H1 (cell line): ENCODE measurements at regions not wholly inside any gene's neighbourhood (a gene's known extent, or its start where the extent isn't known, plus 50 kb on each side); places are given as distances from the start of the nearest gene placed in this dataset.

Source experiments
- CTCF ChIA-PET: fragments of 300-600 bp; sonication (Branson Sonifier 250); formaldehyde crosslinking; loops from one replicate; lab custom pipeline; 2021; ENCODE audit not compliant: partially characterized antibody; lab: Charles Lee
- POLR2A ChIA-PET: fragments of 300-600 bp; sonication (Branson Sonifier 250); formaldehyde crosslinking; loops from one replicate; lab custom pipeline; 2021; ENCODE audit warnings: inconsistent platforms; ENCODE audit not compliant: partially characterized antibody; lab: Charles Lee
- DNase-seq, 2 experiments: peaks; one replicate each; pipeline versions ENCODE4 v3.0.0 to v3.0.0-alpha.2; 2010 to 2022; ENCODE audit warnings: low spot score in 2 of 2, low read depth in 1 of 2, mixed read lengths in 1 of 2
- FAIRE-seq: peaks from 2 replicates; lab custom pipeline; 2011; peaks lifted over from hg19 to GRCh38; lab: Jason Lieb, UNC
- H2AFZ ChIP-seq: 2 replicates; pipeline ENCODE4 v1.8.1; 2012; ENCODE audit warnings: low read length, inconsistent platforms
- H2AK5ac ChIP-seq: 2 replicates; pipeline ENCODE4 v1.6.1; 2013; ENCODE audit warnings: low read depth, low read length
- H2BK120ac ChIP-seq: replicated peaks from 2 replicates; pipeline ENCODE3; 2013; ENCODE audit warnings: low read depth, low read length, inconsistent platforms
- H2BK12ac ChIP-seq: 2 replicates; pipeline ENCODE4 v1.6.1; 2013; ENCODE audit warnings: low read depth, low read length
- H2BK15ac ChIP-seq: 2 replicates; pipeline ENCODE4 v1.6.1; 2013; ENCODE audit warnings: low read length
- H2BK20ac ChIP-seq: 2 replicates; pipeline ENCODE4 v1.6.1; 2013; ENCODE audit warnings: low read length
- H2BK5ac ChIP-seq: 2 replicates; pipeline ENCODE4 v1.6.1; 2013; ENCODE audit warnings: low read depth, low read length
- H3K14ac ChIP-seq: 2 replicates; pipeline ENCODE4 v1.6.1; 2013; ENCODE audit warnings: inconsistent platforms; ENCODE audit not compliant: insufficient read length
- H3K18ac ChIP-seq: 2 replicates; pipeline ENCODE4 v1.6.1; 2013; ENCODE audit warnings: low read length; ENCODE audit errors: extremely low read depth
- H3K23ac ChIP-seq: 2 replicates; pipeline ENCODE4 v1.6.1; 2013; ENCODE audit warnings: inconsistent platforms; ENCODE audit not compliant: insufficient read length
- H3K23me2 ChIP-seq: 2 replicates; pipeline ENCODE4 v1.6.1; 2013; ENCODE audit warnings: low read depth, low read length
- H3K27ac ChIP-seq: 2 replicates; pipeline ENCODE4 v1.6.1; 2011; ENCODE audit warnings: low read depth, low read length, inconsistent platforms
- H3K27me3 ChIP-seq, 4 experiments: replicated peaks in 1 of 4; 1 replicate in 1 of 4; 2 replicates in 3 of 4; pipeline versions ENCODE4 v1.6.1 to v1.8.1; 2011 to 2013; ENCODE audit warnings: low read length in 3 of 4, mild to moderate bottlenecking in 3 of 4, inconsistent platforms in 2 of 4, mixed read lengths in 2 of 4, moderate library complexity in 1 of 4; ENCODE audit not compliant: control insufficient read depth in 3 of 4, insufficient read depth in 3 of 4; ENCODE audit errors: extremely low read depth in 1 of 4
- H3K36me3 ChIP-seq, 4 experiments: 2 replicates each; pipeline versions ENCODE4 v1.6.1 to v1.8.1; 2011 to 2013; ENCODE audit warnings: mild to moderate bottlenecking in 4 of 4, low read length in 3 of 4, moderate library complexity in 2 of 4, control low read depth in 1 of 4, inconsistent platforms in 1 of 4; ENCODE audit not compliant: insufficient read depth in 4 of 4, control insufficient read depth in 2 of 4
- H3K4ac ChIP-seq: replicated peaks from 2 replicates; pipeline ENCODE3; 2013; ENCODE audit warnings: low read length, low read depth, mixed read lengths, inconsistent platforms; ENCODE audit not compliant: insufficient read length
- H3K4me1 ChIP-seq, 4 experiments: replicated peaks in 1 of 4; 1 replicate in 1 of 4; 2 replicates in 3 of 4; pipeline versions ENCODE4 v1.6.1 to v1.8.1; 2011 to 2013; ENCODE audit warnings: low read length in 3 of 4, inconsistent platforms in 2 of 4, mixed read lengths in 1 of 4; ENCODE audit not compliant: insufficient read depth in 4 of 4, control insufficient read depth in 3 of 4
- H3K4me2 ChIP-seq, 2 experiments: 2 replicates each; pipeline versions ENCODE4 v1.6.1 to v1.8.1; 2011 to 2013; ENCODE audit warnings: low read depth in 2 of 2, low read length in 2 of 2, control low read depth in 1 of 2, inconsistent platforms in 1 of 2, mild to moderate bottlenecking in 1 of 2; ENCODE audit not compliant: insufficient read depth in 1 of 2
- H3K4me3 ChIP-seq, 4 experiments: fragments of 200-600, 300-600 bp in 1 of 4; sonication (generic), shearing (Covaris generic), sonication (Bioruptor Twin) in 1 of 4; 2 replicates each; pipeline versions ENCODE4 v1.5.1 to v1.8.1; 2011 to 2016; ENCODE audit warnings: low read length in 4 of 4, low read depth in 3 of 4, control low read depth in 2 of 4, inconsistent platforms in 2 of 4, mild to moderate bottlenecking in 2 of 4, mixed read lengths in 1 of 4, moderate library complexity in 1 of 4; ENCODE audit not compliant: insufficient read depth in 2 of 4; ENCODE audit errors: extremely low read depth in 1 of 4
- H3K56ac ChIP-seq: replicated peaks from 2 replicates; pipeline ENCODE3; 2013; ENCODE audit warnings: low read depth, mild to moderate bottlenecking, mixed read lengths, low read length, inconsistent platforms; ENCODE audit not compliant: insufficient read length
- H3K79me1 ChIP-seq: 2 replicates; pipeline ENCODE4 v1.6.1; 2013; ENCODE audit warnings: low read depth, low read length, control low read depth
- H3K79me2 ChIP-seq, 2 experiments: 2 replicates each; pipeline versions ENCODE4 v1.6.1 to v1.8.1; 2012 to 2013; ENCODE audit warnings: low read length in 2 of 2, mild to moderate bottlenecking in 2 of 2, inconsistent platforms in 1 of 2; ENCODE audit not compliant: insufficient read depth in 2 of 2, control insufficient read depth in 1 of 2
- H3K9ac ChIP-seq, 4 experiments: replicated peaks in 1 of 4; 1 replicate in 1 of 4; 2 replicates in 3 of 4; pipeline versions ENCODE4 v1.6.1 to v1.8.1; 2011 to 2013; ENCODE audit warnings: low read depth in 3 of 4, low read length in 3 of 4, control low read depth in 2 of 4, mild to moderate bottlenecking in 2 of 4, moderate library complexity in 2 of 4, inconsistent platforms in 1 of 4; ENCODE audit errors: extremely low read depth in 1 of 4
- H3K9me3 ChIP-seq, 2 experiments: 2 replicates each; pipeline versions ENCODE4 v1.6.1 to v1.8.1; 2012 to 2013; ENCODE audit warnings: mild to moderate bottlenecking in 2 of 2, moderate library complexity in 2 of 2, control low read depth in 1 of 2, inconsistent platforms in 1 of 2, low read depth in 1 of 2, low read length in 1 of 2, mixed read lengths in 1 of 2; ENCODE audit not compliant: insufficient read depth in 2 of 2
- H4K20me1 ChIP-seq, 2 experiments: replicated peaks in 1 of 2; 2 replicates each; pipeline versions ENCODE3 to v1.8.1; 2011 to 2013; ENCODE audit warnings: inconsistent platforms in 2 of 2, low read length in 2 of 2, mild to moderate bottlenecking in 1 of 2; ENCODE audit not compliant: insufficient read depth in 2 of 2, control insufficient read depth in 1 of 2
- H4K5ac ChIP-seq: 2 replicates; pipeline ENCODE4 v1.6.1; 2013; ENCODE audit warnings: low read length, low read depth, mixed read lengths, inconsistent platforms; ENCODE audit not compliant: insufficient read length
- H4K8ac ChIP-seq: 2 replicates; pipeline ENCODE4 v1.8.0; 2013; ENCODE audit warnings: mild to moderate bottlenecking, moderate library complexity, low read length, inconsistent platforms; ENCODE audit not compliant: insufficient read depth; ENCODE audit errors: extremely low read depth
- H4K91ac ChIP-seq: replicated peaks from 2 replicates; pipeline ENCODE3; 2013; ENCODE audit warnings: low read length, mixed read lengths, inconsistent platforms; ENCODE audit not compliant: insufficient read length
- CBX5 ChIP-seq: fragments of 300-800, 300-1000 bp; sonication (generic); IDR thresholded peaks from 2 replicates; pipeline ENCODE4 v1.7.1; 2016; ENCODE audit warnings: antibody characterized with exemption, low read length, low read depth
- GABPA ChIP-seq: IDR thresholded peaks from 2 replicates; pipeline ENCODE4 v1.6.1; 2011; ENCODE audit warnings: mild to moderate bottlenecking, low read length, moderate library complexity, borderline replicate concordance; ENCODE audit not compliant: insufficient read depth
- HDAC2 ChIP-seq, 2 experiments: fragments of 300-600 bp in 1 of 2; sonication (generic) in 1 of 2; IDR thresholded peaks; 2 replicates each; pipeline ENCODE4 v1.6.1; 2011 to 2012; ENCODE audit warnings: low read depth in 2 of 2, low read length in 2 of 2, mild to moderate bottlenecking in 2 of 2, moderate library complexity in 2 of 2, borderline replicate concordance in 1 of 2, inconsistent platforms in 1 of 2
- WGBS, 2 experiments: shearing (Covaris generic) in 1 of 2; methylation state at CpG; one replicate each; pipeline versions ENCODE4 v1.1.6 to v1.1.7; 2013 to 2015; ENCODE audit warnings: low lambda C conversion rate in 2 of 2, mixed read lengths in 2 of 2, inconsistent platforms in 1 of 2, low coverage in 1 of 2, missing lambda C conversion rate in 1 of 2; ENCODE audit not compliant: insufficient replicate concordance in 2 of 2, insufficient coverage in 1 of 2, insufficient read length in 1 of 2; ENCODE audit errors: extremely low coverage in 1 of 2, missing lambda C conversion rate in 1 of 2; 5-methylcytosine and 5-hydroxymethylcytosine counted together

DNA sequence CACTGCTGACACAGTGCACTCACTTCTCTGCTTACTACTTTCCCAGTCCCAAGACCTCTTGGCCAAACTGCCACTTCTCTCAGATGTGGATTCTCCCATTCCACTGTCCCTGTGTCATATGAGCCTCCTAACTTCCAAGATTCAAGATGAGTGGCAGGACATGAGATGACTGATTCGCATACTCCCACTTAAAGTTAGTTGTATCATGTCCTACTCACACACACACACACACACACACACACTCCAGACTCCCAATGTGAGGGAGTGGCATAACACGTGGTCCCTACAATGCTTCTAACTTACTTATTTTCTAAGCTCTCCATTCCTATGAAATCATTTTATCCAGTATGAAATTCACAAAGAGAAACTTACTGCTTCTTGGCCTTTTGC lies 67.0 kb upstream of the CAV2 start:
- no peaks in the 10 kb centered on the region for H4K20me1 ChIP-seq
- H3K9ac ChIP-seq: no peak overlapping the region
- no peaks in the 10 kb centered on the region for H3K79me2 ChIP-seq
- H3K4me2 ChIP-seq: no peak overlapping the region
- H2BK20ac ChIP-seq: no peak overlapping the region
- POLR2A ChIA-PET: no interaction called here
- no peak overlapping the region for H4K8ac ChIP-seq
- no peak overlapping the region for H3K27ac ChIP-seq
- no peaks in the 10 kb centered on the region for H3K27me3 ChIP-seq
- 93% methylated on average over 2 of the region's 2 CpGs; no CpG with 5 or more reads in 1 of the 2 experiments for WGBS, 2 experiments
- H4K5ac ChIP-seq: no peak overlapping the region
- no peaks in the 10 kb centered on the region for H3K23me2 ChIP-seq
- H2BK5ac ChIP-seq: no peak overlapping the region
- H3K14ac ChIP-seq: no peak overlapping the region
- TF ChIP-seq HDAC2 (IDR thresholded peaks at IDR 0.05; ENCODE audit: borderline replicate concordance in 1 of 2, low read depth in 2 of 2, low read length in 2 of 2) (no peak), CBX5 (no peak), GABPA (no peak)
- TF ChIP-seq, all 59 proteins: peak for 0
- H3K56ac ChIP-seq: no peak overlapping the region
- DNase-seq: no peak
- CTCF ChIA-PET: interaction anchor here (0.6 to 1.6 kb wide), 5 partner anchors 9 to 877 kb away, joined by 3 to 6 read pairs (median 3); no protein-coding TSS in a partner anchor
- H3K36me3 ChIP-seq: no peaks in the 10 kb centered on the region
- no peak overlapping the region for H4K91ac ChIP-seq
- H2BK12ac ChIP-seq: no peak overlapping the region
- H3K79me1 ChIP-seq: no peaks in the 10 kb centered on the region
- H3K23ac ChIP-seq: no peak overlapping the region
- no peak overlapping the region for H3K18ac ChIP-seq
- no peak overlapping the region for H2AK5ac ChIP-seq
- FAIRE-seq: no peak
- no peak overlapping the region for H2BK15ac ChIP-seq
- H3K4me3 ChIP-seq: no peak overlapping the region
- no peak overlapping the region for H3K4ac ChIP-seq
- H3K4me1 ChIP-seq: no peaks in the 10 kb centered on the region
- H3K9me3 ChIP-seq: no peaks in the 10 kb centered on the region
- no peak overlapping the region for H2BK120ac ChIP-seq
- H2AFZ ChIP-seq: no peak overlapping the region; the same call in 1 of the 2 replicates
